ENCODE measurements at regions not wholly inside any gene's neighbourhood (a gene's known extent, or its start where the extent isn't known, plus 50 kb on each side); places are given as distances from the start of the nearest gene placed in this dataset.
A peak's percentile ranks its signal among the peaks of the same experiment; 100 is the strongest.

DNA sequence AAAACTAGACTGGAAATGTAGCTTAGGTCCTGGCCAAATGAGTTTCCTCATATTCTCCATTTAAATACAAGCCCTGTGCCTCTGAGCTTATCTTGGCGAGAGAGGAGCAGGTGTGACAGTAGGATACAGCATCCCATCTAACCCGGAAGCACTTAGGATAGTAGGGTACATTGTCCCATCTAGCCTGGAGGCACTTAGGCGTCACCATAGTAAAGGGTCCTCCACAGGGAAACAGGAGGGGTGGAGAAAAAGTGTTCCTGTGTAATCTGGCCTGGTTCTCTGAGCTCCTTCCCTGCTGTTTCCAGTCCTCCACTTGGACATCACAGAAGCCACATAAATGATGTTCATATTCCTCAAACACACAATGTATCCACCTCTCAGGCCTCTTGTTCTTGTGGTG lies 301.4 kb downstream of the GALR1 start:
- no peak for DNase-seq
- intact Hi-C loops (cut with DNase I), result no loop called here

DNA sequence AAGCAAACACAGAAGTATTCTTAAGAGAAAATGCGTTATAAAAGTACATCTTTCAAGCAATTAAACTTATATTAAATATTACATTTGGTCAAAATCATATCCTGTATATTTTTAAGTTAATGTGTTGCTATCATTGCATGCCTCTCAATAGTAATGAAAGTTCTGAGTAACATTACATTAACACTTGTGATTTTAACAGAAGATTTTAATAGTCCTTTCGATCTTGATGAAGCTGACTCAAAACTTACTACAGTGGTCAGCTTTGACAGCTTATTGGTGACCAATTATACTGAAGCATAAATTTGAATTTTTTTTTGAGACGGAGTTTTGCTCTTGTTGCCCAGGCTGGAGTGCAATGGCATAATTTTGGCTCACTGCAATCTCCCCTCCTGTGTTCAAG lies 303.3 kb downstream of the GALR1 start:
- DNase-seq, result no peak
- intact Hi-C loops (cut with DNase I), result no loop called here

GRCh38 chr18:77554061-77554460 lies 304.4 kb downstream of the GALR1 start:
- DNase-seq, result no peak
- intact Hi-C loops (cut with DNase I), result no loop called here

DNA sequence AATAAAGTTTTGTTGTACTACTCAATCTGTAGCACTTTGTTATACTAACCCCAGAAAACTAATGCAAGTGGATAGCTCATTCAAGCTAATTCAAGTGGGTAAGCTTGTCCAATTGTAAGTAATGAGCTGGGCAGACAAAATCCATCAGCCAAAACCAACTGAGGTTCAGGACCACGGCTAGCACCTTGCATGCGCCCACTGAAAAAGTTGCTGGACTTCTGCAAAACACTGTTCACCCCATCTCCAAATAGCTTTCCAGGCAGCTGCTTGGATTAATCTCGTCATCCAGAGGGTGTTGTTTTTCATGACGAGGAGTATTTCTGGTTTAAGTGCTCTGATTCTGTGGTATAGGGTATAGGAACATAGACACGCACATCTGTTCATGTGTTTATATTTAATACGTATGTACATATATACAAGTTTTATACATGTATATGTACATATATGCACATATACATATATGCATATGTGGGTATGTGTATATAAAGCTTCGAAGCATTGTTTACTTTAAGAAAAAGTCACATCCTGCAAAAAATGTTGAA lies 307.5 kb downstream of the GALR1 start:
- no peak for DNase-seq
- intact Hi-C loops (cut with DNase I), result no loop called here

- intact Hi-C loops (cut with DNase I), result no loop called here
- no peak for DNase-seq
These were observed 309.7 kb downstream of the GALR1 start for GRCh38 chr18:77559274-77559910.

GRCh38 chr18:77560341-77560992 lies 310.8 kb downstream of the GALR1 start:
- no peak for DNase-seq
- intact Hi-C loops (cut with DNase I), result no loop called here

DNA sequence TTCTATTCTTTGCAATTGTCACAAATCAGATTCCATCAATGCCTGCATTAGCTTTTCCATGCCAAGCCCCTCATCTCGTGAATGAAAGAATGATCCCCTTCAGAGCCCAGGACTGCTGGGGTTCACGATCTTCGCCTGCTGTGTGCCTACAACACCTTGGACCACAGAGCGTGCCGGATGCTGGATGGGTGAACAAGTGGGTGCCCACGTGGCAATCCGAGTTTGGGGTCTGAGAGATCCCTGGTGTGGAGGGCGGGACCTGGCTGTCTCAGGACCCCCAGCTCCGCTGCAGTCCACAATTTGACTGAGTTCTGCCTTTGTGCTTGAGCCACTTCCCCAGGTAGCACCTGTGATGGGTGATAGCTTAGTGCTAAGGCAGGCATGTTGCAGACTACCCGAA lies 317.0 kb downstream of the GALR1 start:
- intact Hi-C loops (cut with DNase I), result no loop called here
- DNase-seq, result no peak

DNA sequence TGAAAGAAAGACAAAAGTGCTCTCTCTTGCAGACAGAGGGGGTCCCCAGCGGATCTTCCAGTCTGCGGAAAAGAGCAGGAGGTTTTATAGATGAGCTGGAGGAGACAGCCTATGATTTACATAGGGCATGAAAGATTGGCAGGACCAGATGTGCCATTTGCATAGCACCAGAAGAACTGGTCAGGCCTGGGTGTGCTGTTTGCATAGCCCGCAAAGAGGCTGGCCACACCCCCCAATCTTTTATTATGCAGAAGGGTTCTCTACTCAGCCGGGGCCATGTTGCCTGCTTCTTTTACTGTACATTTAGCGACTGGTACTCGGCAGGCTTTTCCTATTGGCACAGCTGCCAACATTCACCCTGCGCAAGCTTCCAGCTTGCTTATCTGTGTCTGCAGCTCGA lies 317.6 kb downstream of the GALR1 start:
- no peak for DNase-seq
- intact Hi-C loops (cut with DNase I), result no loop called here

DNA sequence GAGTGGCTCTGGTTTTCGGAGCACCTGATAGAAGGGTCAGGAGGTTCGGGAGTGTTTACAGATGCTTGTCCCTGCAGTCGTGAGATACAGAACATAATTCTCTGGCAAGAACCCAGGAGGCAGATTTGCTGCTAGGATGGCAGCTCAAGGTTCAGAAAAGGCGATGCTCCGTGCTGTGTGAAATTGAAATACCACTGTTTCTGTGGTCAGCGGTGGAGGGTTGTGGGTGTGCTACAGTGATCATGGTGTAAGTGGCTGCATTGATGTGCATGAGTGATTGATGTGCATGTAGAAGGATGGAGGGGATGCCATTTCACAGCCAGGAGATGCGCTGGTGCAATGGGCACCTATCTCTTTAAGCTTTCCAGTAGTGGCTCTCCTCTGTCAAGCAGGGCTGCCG lies 322.1 kb downstream of the GALR1 start:
- intact Hi-C loops (cut with DNase I), result no loop called here
- DNase-seq, result no peak

- intact Hi-C loops (cut with DNase I), result no loop called here
- DNase-seq, result no peak
These were observed 322.9 kb downstream of the GALR1 start for GRCh38 chr18:77572537-77572936.

GRCh38 chr18:77573571-77573970 lies 323.9 kb downstream of the GALR1 start:
- no peak for DNase-seq
- intact Hi-C loops (cut with DNase I), result no loop called here

DNA sequence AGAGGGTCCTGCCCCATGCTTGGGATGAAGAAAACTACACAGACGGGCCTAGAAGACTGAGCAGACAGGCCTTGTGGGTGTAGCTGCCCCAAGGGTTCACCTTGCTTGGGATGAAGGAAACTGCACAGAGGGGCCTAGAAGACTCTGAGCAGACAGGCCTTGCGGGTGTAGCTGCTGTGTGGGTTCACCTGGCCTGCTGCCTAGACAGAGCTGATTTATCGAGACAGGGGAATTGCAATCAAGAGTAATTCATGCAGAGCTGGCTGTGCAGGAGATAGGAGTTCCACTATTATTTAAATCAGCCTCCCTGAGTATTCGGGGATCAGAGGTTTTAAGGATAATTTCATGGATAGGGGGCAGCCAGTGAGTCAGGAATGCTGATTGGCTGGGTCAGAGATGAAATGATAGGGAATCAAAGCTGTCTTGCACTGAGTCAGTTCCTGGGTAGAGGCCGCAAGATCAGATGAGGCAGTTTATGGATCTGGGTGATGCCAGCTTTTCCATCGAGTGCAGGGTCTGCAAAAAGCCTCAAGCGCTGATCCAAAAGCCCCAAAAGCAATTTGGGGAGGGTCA lies 341.4 kb downstream of the GALR1 start:
- DNase-seq, result no peak
- intact Hi-C loops (cut with DNase I), result no loop called here

GRCh38 chr18:77597726-77598125 lies 348.1 kb downstream of the GALR1 start:
- intact Hi-C loops (cut with DNase I), result no loop called here
- peak in 16 of 42 donors; percentile 5 to 59 (median 26) for DNase-seq

- intact Hi-C loops (cut with DNase I), result no loop called here
- no peak for DNase-seq
These were observed 351.0 kb downstream of the GALR1 start for GRCh38 chr18:77600674-77601073.

GRCh38 chr18:77601567-77601966 lies 351.9 kb downstream of the GALR1 start:
- DNase-seq, result no peak
- intact Hi-C loops (cut with DNase I), result no loop called here

DNA sequence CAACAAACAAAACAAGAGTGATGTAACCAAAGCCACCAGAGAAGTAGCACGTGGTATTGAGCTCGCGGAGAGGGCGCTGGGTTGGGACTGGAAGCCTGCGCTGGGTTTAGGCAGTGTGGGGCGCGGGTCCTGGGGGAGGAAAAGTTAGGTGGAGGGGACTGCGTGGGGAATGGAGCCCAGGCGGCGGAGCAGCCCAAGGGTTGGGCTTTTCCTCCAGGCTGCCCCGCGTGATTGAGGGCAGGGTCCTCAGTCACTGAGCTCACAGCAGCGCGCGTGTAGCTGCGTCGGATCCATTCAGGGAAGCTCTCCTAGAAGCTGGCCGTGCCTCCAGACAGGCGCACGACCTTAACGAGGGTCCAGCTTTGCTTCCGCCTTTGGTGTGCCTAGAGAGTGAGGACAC lies 357.4 kb downstream of the GALR1 start:
- intact Hi-C loops (cut with DNase I), result no loop called here
- DNase-seq, result no peak

- intact Hi-C loops (cut with DNase I), result no loop called here
- no peak for DNase-seq
These were observed 359.2 kb downstream of the GALR1 start for GRCh38 chr18:77608807-77609206.

GRCh38 chr18:77617694-77618093 lies 368.0 kb downstream of the GALR1 start:
- intact Hi-C loops (cut with DNase I), result no loop called here
- no peak for DNase-seq

GRCh38 chr18:77619525-77619924 lies 369.9 kb downstream of the GALR1 start:
- intact Hi-C loops (cut with DNase I), result no loop called here

GRCh38 chr18:77622009-77622692 lies 372.5 kb downstream of the GALR1 start:
- peak in 36 of 42 donors; percentile 23 to 89 (median 62) for DNase-seq
- intact Hi-C loops (cut with DNase I), result no loop called here

More at GRCh38 chr18:77619525-77619924, 369.9 kb downstream of the GALR1 start:
- no peak for DNase-seq

Data from head of caudate nucleus (tissue), 42 donors.